ENCODE measurements at regions not wholly inside any gene's neighbourhood (a gene's known extent, or its start where the extent isn't known, plus 50 kb on each side); places are given as distances from the start of the nearest gene placed in this dataset.

- Histone ChIP-seq H3F3A (ENCODE audit: low read length, unreplicated experiment) (no peaks in the 10 kb centered on the region), H3K79me2 (ENCODE audit: low read length) (no peaks in the 10 kb centered on the region), H3K36me3 (ENCODE audit: low read depth, low read length) (no peaks in the 10 kb centered on the region), H3K4me3 (ENCODE audit: low read length) (no peak overlapping the region), H3K9me2 (replicated peaks; ENCODE audit: low read length) (no peaks in the 10 kb centered on the region), H2AFZ (ENCODE audit: low read length) (no peak overlapping the region), H3K4me1 (ENCODE audit: insufficient read depth, low read length) (no peaks in the 10 kb centered on the region), H3K27me3 (ENCODE audit: low read length) (no peaks in the 10 kb centered on the region), H3K27ac (ENCODE audit: low read length) (no peak overlapping the region), H3K9ac (ENCODE audit: low read length) (no peak overlapping the region), H4K20me1 (ENCODE audit: low read length) (no peaks in the 10 kb centered on the region), H3K4me2 (ENCODE audit: low read length) (no peak overlapping the region), H3K9me3 (ENCODE audit: low read length) (no peaks in the 10 kb centered on the region)
- intact Hi-C loops (cut with micrococcal nuclease): no loop called here
- POLR2A ChIA-PET (ENCODE audit: unreplicated experiment): no interaction called here
- TF ChIP-seq EZH2phosphoT487 (IDR thresholded peaks at IDR 0.05; ENCODE audit: borderline replicate concordance, low read length): no peak
- TF ChIP-seq EZH2 (IDR thresholded peaks at IDR 0.05; ENCODE audit: low read length, unreplicated experiment): no peak
- TF ChIP-seq, protein P1, sequence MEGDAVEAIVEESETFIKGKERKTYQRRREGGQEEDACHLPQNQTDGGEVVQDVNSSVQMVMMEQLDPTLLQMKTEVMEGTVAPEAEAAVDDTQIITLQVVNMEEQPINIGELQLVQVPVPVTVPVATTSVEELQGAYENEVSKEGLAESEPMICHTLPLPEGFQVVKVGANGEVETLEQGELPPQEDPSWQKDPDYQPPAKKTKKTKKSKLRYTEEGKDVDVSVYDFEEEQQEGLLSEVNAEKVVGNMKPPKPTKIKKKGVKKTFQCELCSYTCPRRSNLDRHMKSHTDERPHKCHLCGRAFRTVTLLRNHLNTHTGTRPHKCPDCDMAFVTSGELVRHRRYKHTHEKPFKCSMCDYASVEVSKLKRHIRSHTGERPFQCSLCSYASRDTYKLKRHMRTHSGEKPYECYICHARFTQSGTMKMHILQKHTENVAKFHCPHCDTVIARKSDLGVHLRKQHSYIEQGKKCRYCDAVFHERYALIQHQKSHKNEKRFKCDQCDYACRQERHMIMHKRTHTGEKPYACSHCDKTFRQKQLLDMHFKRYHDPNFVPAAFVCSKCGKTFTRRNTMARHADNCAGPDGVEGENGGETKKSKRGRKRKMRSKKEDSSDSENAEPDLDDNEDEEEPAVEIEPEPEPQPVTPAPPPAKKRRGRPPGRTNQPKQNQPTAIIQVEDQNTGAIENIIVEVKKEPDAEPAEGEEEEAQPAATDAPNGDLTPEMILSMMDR (conservative IDR thresholded peaks at IDR 0.05; ENCODE audit: low read depth, low read length): no peak
- CTCF ChIA-PET: no interaction called here
- BruUV-seq (replicated peaks): no TSS peak
- DNase-seq (no peak), ATAC-seq (no peak)
Observed at GRCh38 chr13:82221621-82222020, 1660.7 kb downstream of the SLITRK1 start.

GRCh38 chr13:82220641-82221040 is 1661.6 kb downstream of the SLITRK1 start:
- BruUV-seq (replicated peaks): no TSS peak

DNA sequence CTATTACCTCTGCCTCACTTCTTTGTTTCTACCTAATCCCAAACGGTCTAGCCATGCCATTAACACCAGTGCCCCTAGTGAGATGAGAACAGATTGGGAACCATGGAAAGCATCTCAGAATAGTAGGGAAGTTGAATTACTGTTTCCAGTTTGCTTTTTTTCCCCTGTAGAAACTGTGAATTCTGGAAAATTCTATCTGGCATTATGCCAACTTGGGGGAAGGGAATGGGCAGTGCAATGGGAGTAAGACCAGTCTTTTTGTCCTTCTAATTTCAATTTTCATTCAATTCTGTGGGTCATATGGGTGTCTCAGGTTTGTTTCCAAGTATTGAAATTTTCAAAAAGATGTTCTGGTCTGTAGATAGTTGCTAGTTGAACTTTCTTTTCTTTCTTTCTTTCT is 1666.1 kb downstream of the SLITRK1 start:
- TF ChIP-seq EZH2phosphoT487 (IDR thresholded peaks at IDR 0.05; ENCODE audit: borderline replicate concordance, low read length) (no peak), EZH2 (IDR thresholded peaks at IDR 0.05; ENCODE audit: low read length, unreplicated experiment) (no peak)
- TF ChIP-seq, protein P1 (conservative IDR thresholded peaks at IDR 0.05; ENCODE audit: low read depth, low read length): no peak
- no TSS peak for BruUV-seq (replicated peaks)
- intact Hi-C loops (cut with micrococcal nuclease): no loop called here

More at GRCh38 chr13:82220641-82221040, 1661.6 kb downstream of the SLITRK1 start:
- Histone ChIP-seq H3K4me1 (ENCODE audit: insufficient read depth, low read length) (no peaks in the 10 kb centered on the region), H3K4me2 (ENCODE audit: low read length) (no peak overlapping the region), H3K9me2 (replicated peaks; ENCODE audit: low read length) (no peaks in the 10 kb centered on the region), H3K27me3 (ENCODE audit: low read length) (no peaks in the 10 kb centered on the region), H3F3A (ENCODE audit: low read length, unreplicated experiment) (no peaks in the 10 kb centered on the region), H3K79me2 (ENCODE audit: low read length) (no peaks in the 10 kb centered on the region), H3K36me3 (ENCODE audit: low read depth, low read length) (no peaks in the 10 kb centered on the region), H3K4me3 (ENCODE audit: low read length) (no peak overlapping the region), H4K20me1 (ENCODE audit: low read length) (no peaks in the 10 kb centered on the region), H3K9ac (ENCODE audit: low read length) (no peak overlapping the region), H3K9me3 (ENCODE audit: low read length) (no peaks in the 10 kb centered on the region), H2AFZ (ENCODE audit: low read length) (no peak overlapping the region), H3K27ac (ENCODE audit: low read length) (no peak overlapping the region)
- ATAC-seq: no peak
- ChIA-PET CTCF (no interaction called here), POLR2A (ENCODE audit: unreplicated experiment) (no interaction called here)
- no peak for DNase-seq
- no peak for TF ChIP-seq EZH2phosphoT487 (IDR thresholded peaks at IDR 0.05; ENCODE audit: borderline replicate concordance, low read length)
- TF ChIP-seq EZH2 (IDR thresholded peaks at IDR 0.05; ENCODE audit: low read length, unreplicated experiment): no peak
- TF ChIP-seq, protein P1 (conservative IDR thresholded peaks at IDR 0.05; ENCODE audit: low read depth, low read length): no peak
- intact Hi-C loops (cut with micrococcal nuclease): no loop called here

More for the DNA sequence above, 1666.1 kb downstream of the SLITRK1 start:
- no peaks in the 10 kb centered on the region for H3K36me3 ChIP-seq (ENCODE audit: low read depth, low read length)
- ChIA-PET POLR2A (ENCODE audit: unreplicated experiment) (no interaction called here), CTCF (no interaction called here)
- ATAC-seq: no peak
- no peak overlapping the region for H3K27ac ChIP-seq (ENCODE audit: low read length)
- H3K79me2 ChIP-seq (ENCODE audit: low read length): no peaks in the 10 kb centered on the region
- H2AFZ ChIP-seq (ENCODE audit: low read length): no peak overlapping the region
- no peaks in the 10 kb centered on the region for H3F3A ChIP-seq (ENCODE audit: low read length, unreplicated experiment)
- H3K4me1 ChIP-seq (ENCODE audit: insufficient read depth, low read length): no peaks in the 10 kb centered on the region
- no peaks in the 10 kb centered on the region for H3K9me3 ChIP-seq (ENCODE audit: low read length)
- no peak for DNase-seq
- no peaks in the 10 kb centered on the region for H3K27me3 ChIP-seq (ENCODE audit: low read length)
- H4K20me1 ChIP-seq (ENCODE audit: low read length): no peaks in the 10 kb centered on the region
- no peak overlapping the region for H3K9ac ChIP-seq (ENCODE audit: low read length)
- no peak overlapping the region for H3K4me3 ChIP-seq (ENCODE audit: low read length)
- H3K9me2 ChIP-seq (replicated peaks; ENCODE audit: low read length): no peaks in the 10 kb centered on the region
- H3K4me2 ChIP-seq (ENCODE audit: low read length): no peak overlapping the region
